K562 (cell line): ENCODE measurements at regions not wholly inside any gene's neighbourhood (a gene's known extent, or its start where the extent isn't known, plus 50 kb on each side); places are given as distances from the start of the nearest gene placed in this dataset.

ENCODE experiments used
- ATAC-seq: fragments of 200-7000 bp; cut with Tn5 transposase; 3 replicates; pipeline ENCODE4 v1.9.1; 2020; ENCODE audit warnings: moderate library complexity
- BruUV-seq: library from RNA; stranded (reverse); fragments of 400-500 nt; replicated peaks from 2 replicates; lab custom pipeline; 2021; lab: Mats Ljungman, UMichigan
- CTCF ChIA-PET: fragments of 300-600 bp; formaldehyde crosslinking; extraction: SDS; loops from one replicate; lab custom pipeline; 2021; ENCODE audit warnings: low intra/inter-chr PET ratio; lab: Yijun Ruan, JAX
- POLR2A ChIA-PET: fragments of 300-600, 350-650 bp; sonication (Branson Sonifier 250); formaldehyde crosslinking; extraction: SDS; loops from one replicate; lab custom pipeline; 2021; ENCODE audit warnings: antibody characterized with exemption, inconsistent platforms; lab: Yijun Ruan, JAX
- DNase-seq, 4 experiments: peaks; one replicate each; pipeline versions ENCODE4 v3.0.0 to v3.0.0-alpha.2; 2011 to 2018; ENCODE audit warnings: low spot score in 3 of 4, mixed read lengths in 3 of 4; ENCODE audit errors: extremely low read depth in 1 of 4
- FAIRE-seq: peaks from 2 replicates; lab custom pipeline; 2011; peaks lifted over from hg19 to GRCh38; lab: Jason Lieb, UNC
- H2AFZ ChIP-seq: 2 replicates; pipeline ENCODE4 v1.6.0; 2011; ENCODE audit warnings: low read depth, low read length, control low read depth, inconsistent platforms
- H3K27ac ChIP-seq: fragments of 200-600 bp; 3 replicates; pipeline ENCODE4 v1.8.0; 2011; ENCODE audit warnings: low read depth, mild to moderate bottlenecking, control low read depth, inconsistent platforms, low read length, moderate library complexity, mixed read lengths; ENCODE audit errors: extremely low read depth
- H3K27me3 ChIP-seq, 2 experiments: fragments of 300-600 bp in 1 of 2; 2 replicates in 1 of 2; 3 replicates in 1 of 2; pipeline versions ENCODE4 v1.6.0 to v1.8.0; 2011; ENCODE audit warnings: inconsistent platforms in 2 of 2, low read length in 2 of 2, mild to moderate bottlenecking in 1 of 2, mixed read lengths in 1 of 2, moderate library complexity in 1 of 2; ENCODE audit not compliant: control insufficient read depth in 2 of 2, insufficient read depth in 2 of 2
- H3K36me3 ChIP-seq: fragments of 300-600 bp; 3 replicates; pipeline ENCODE4 v1.8.0; 2011; ENCODE audit warnings: mild to moderate bottlenecking, low read length, inconsistent platforms; ENCODE audit not compliant: control insufficient read depth, insufficient read depth
- H3K4me1 ChIP-seq, 2 experiments: fragments of 200-600 bp in 1 of 2; replicated peaks in 1 of 2; 2 replicates in 1 of 2; 3 replicates in 1 of 2; pipeline versions ENCODE4 v1.5.1 to v1.8.0; 2011; ENCODE audit warnings: inconsistent platforms in 2 of 2, low read length in 2 of 2, mild to moderate bottlenecking in 1 of 2, mixed read lengths in 1 of 2, moderate library complexity in 1 of 2; ENCODE audit not compliant: control insufficient read depth in 2 of 2, insufficient read depth in 2 of 2
- H3K4me2 ChIP-seq: 2 replicates; pipeline ENCODE4 v1.6.1; 2011; ENCODE audit warnings: low read length, control low read depth, inconsistent platforms, mixed read lengths; ENCODE audit not compliant: insufficient read depth
- H3K4me3 ChIP-seq: fragments of 200-600 bp; sonication (generic), shearing (Covaris generic); 2 replicates; pipeline ENCODE4 v1.5.1; 2016; ENCODE audit warnings: control low read depth, inconsistent platforms
- H3K79me2 ChIP-seq: fragments of 200-600 bp; 3 replicates; pipeline ENCODE4 v1.8.0; 2011; ENCODE audit warnings: low read length, inconsistent platforms; ENCODE audit not compliant: control insufficient read depth, insufficient read depth
- H3K9ac ChIP-seq, 2 experiments: 2 replicates each; pipeline versions ENCODE4 v1.6.0 to v1.6.1; 2011; ENCODE audit warnings: low read depth in 2 of 2, low read length in 2 of 2, control low read depth in 1 of 2, inconsistent platforms in 1 of 2, mild to moderate bottlenecking in 1 of 2, mixed read lengths in 1 of 2; ENCODE audit not compliant: insufficient read depth in 1 of 2
- H3K9me1 ChIP-seq: one replicate; pipeline ENCODE4 v1.6.0; 2011; ENCODE audit warnings: inconsistent platforms, mild to moderate bottlenecking, low read length, moderate library complexity; ENCODE audit not compliant: control insufficient read depth, insufficient read depth
- H3K9me3 ChIP-seq: replicated peaks from 2 replicates; pipeline ENCODE4 v1.5.1; 2011; ENCODE audit warnings: low read depth, low read length, inconsistent platforms; ENCODE audit not compliant: control insufficient read depth, insufficient read depth
- H4K20me1 ChIP-seq: replicated peaks from 2 replicates; pipeline ENCODE4 v1.6.1; 2011; ENCODE audit warnings: low read length, inconsistent platforms, mixed read lengths; ENCODE audit not compliant: control insufficient read depth, insufficient read depth
- BCL6 ChIP-seq: fragments of 250-450 bp; sonication (Bioruptor Pico); IDR thresholded peaks from 2 replicates; pipeline ENCODE4 v1.4.0; 2020
- E2F6 ChIP-seq, 2 experiments: IDR thresholded peaks; 2 replicates each; pipeline ENCODE4 v1.6.1; 2011; ENCODE audit warnings: borderline replicate concordance in 1 of 2, control low read depth in 1 of 2, low read depth in 1 of 2, low read length in 1 of 2, mild to moderate bottlenecking in 1 of 2, mixed read lengths in 1 of 2, moderate library complexity in 1 of 2; ENCODE audit not compliant: insufficient read depth in 1 of 2, insufficient read length in 1 of 2, poor library complexity in 1 of 2, severe bottlenecking in 1 of 2; ENCODE audit errors: extremely low read depth in 1 of 2
- HNRNPK ChIP-seq: fragments of 200-400 bp; formaldehyde crosslinking; IDR thresholded peaks from one replicate; pipeline ENCODE4 v1.6.1; 2018; ENCODE audit warnings: mild to moderate bottlenecking, low read depth, low read length; ENCODE audit not compliant: poor library complexity, severe bottlenecking
- MAX ChIP-seq: sonication (generic); formaldehyde crosslinking; IDR thresholded peaks from 2 replicates; pipeline ENCODE4 v1.9.0; 2022; ENCODE audit warnings: mild to moderate bottlenecking, missing genetic modification reagents
- TARDBP ChIP-seq: fragments of 450-650 bp; IDR thresholded peaks from 2 replicates; pipeline ENCODE4 v1.6.1; 2016
- ZNF384 ChIP-seq: IDR thresholded peaks from 2 replicates; pipeline ENCODE4 v1.6.1; 2012; ENCODE audit warnings: low read depth, low read length, improper control_type of control experiment
- WGBS: fragments of 100-300 bp; shearing (Covaris generic); methylation state at CpG from one replicate; pipeline ENCODE4 v1.1.6; 2016; ENCODE audit warnings: low coverage, mixed read lengths; ENCODE audit not compliant: insufficient coverage; ENCODE audit errors: missing lambda C conversion rate; 5-methylcytosine and 5-hydroxymethylcytosine counted together
- in situ Hi-C: fragments of 300-500 bp; cut with MboI; formaldehyde crosslinking; loops from 4 replicates; pipeline ENCODE4 v1.15.0; 2018; ENCODE audit warnings: inconsistent platforms, mixed read lengths
- intact Hi-C: fragments of 100-400 bp; cut with micrococcal nuclease; formaldehyde crosslinking; loops from 2 replicates; pipeline ENCODE4 v1.14.2; 2022

- POLR2A ChIA-PET = interaction anchor here (1.1 kb wide), 1 partner anchor 19 kb away, joined by 3 read pairs; no protein-coding TSS in a partner anchor
Observed at GRCh38 chr11:91869686-91870085, 354.9 kb upstream of the FAT3 start.

GRCh38 chr11:91866642-91867041 is 358.0 kb upstream of the FAT3 start:
- WGBS = 8% methylated on average over 3 of the region's 3 CpGs
- Histone ChIP-seq H3K27ac (no peak overlapping the region), H3K9me3 (no peaks in the 10 kb centered on the region; the same call in 1 of the 2 replicates), H3K4me1 (no peaks in the 10 kb centered on the region), H3K9ac (no peak overlapping the region), H4K20me1 (no peaks in the 10 kb centered on the region), H3K9me1 (no peaks in the 10 kb centered on the region), H3K4me3 (no peak overlapping the region), H2AFZ (no peak overlapping the region), H3K27me3 (no peaks in the 10 kb centered on the region), H3K4me2 (no peak overlapping the region), H3K36me3 (no peaks in the 10 kb centered on the region), H3K79me2 (no peaks in the 10 kb centered on the region)
- DNase-seq (no peak), FAIRE-seq (no peak), ATAC-seq (no peak)
- CTCF ChIA-PET = no interaction called here
- POLR2A ChIA-PET = no interaction called here
- in situ Hi-C loops = no loop called here
- intact Hi-C loops = no loop called here
- BruUV-seq = no TSS peak
- TF ChIP-seq TARDBP = no peak
- TF ChIP-seq HNRNPK = no peak
- no peak for TF ChIP-seq BCL6 (CRISPR knock-in tag)
- no peak for TF ChIP-seq ZNF384

More at GRCh38 chr11:91869686-91870085, 354.9 kb upstream of the FAT3 start:
- 6% methylated on average over 2 of the region's 2 CpGs for WGBS
- DNase-seq (no peak), ATAC-seq (no peak), FAIRE-seq (no peak)
- no peak overlapping the region for H3K9ac ChIP-seq
- BruUV-seq = no TSS peak
- H2AFZ ChIP-seq = no peak overlapping the region
- CTCF ChIA-PET = no interaction called here
- H3K9me1 ChIP-seq = no peaks in the 10 kb centered on the region
- in situ Hi-C loops (no loop called here), intact Hi-C loops (no loop called here)
- H3K9me3 ChIP-seq = no peaks in the 10 kb centered on the region; the same call in 1 of the 2 replicates
- no peaks in the 10 kb centered on the region for H3K36me3 ChIP-seq
- no peaks in the 10 kb centered on the region for H3K79me2 ChIP-seq
- no peak overlapping the region for H3K4me3 ChIP-seq
- H3K4me2 ChIP-seq = no peak overlapping the region
- TF ChIP-seq MAX (CRISPR knock-in tag) = no peak
- no peak for TF ChIP-seq E2F6 (IDR thresholded peaks at IDR 0.05; ENCODE audit: borderline replicate concordance in 1 of 2, extremely low read depth in 1 of 2, insufficient read depth in 1 of 2, insufficient read length in 1 of 2, low read depth in 1 of 2, low read length in 1 of 2, poor library complexity in 1 of 2, severe bottlenecking in 1 of 2)
- no peaks in the 10 kb centered on the region for H3K27me3 ChIP-seq
- H4K20me1 ChIP-seq = no peaks in the 10 kb centered on the region
- no peaks in the 10 kb centered on the region; a peak in 1 of 5 replicates for H3K4me1 ChIP-seq
- H3K27ac ChIP-seq = no peak overlapping the region
